ENCODE measurements at regions not wholly inside any gene's neighbourhood (a gene's known extent, or its start where the extent isn't known, plus 50 kb on each side); places are given as distances from the start of the nearest gene placed in this dataset.

- no peak for DNase-seq
These were observed 172.6 kb upstream of the LUZP2 start for GRCh38 chr11:24324211-24324610.

GRCh38 chr11:24344222-24344621 is 152.6 kb upstream of the LUZP2 start:
- DNase-seq, result no peak

- no peak for DNase-seq
These were observed 147.9 kb upstream of the LUZP2 start for GRCh38 chr11:24348908-24349307.

GRCh38 chr11:24351179-24351578 is 145.7 kb upstream of the LUZP2 start:
- DNase-seq, result no peak

- DNase-seq, result no peak
These were observed 140.4 kb upstream of the LUZP2 start for GRCh38 chr11:24356501-24356900.

- DNase-seq, result no peak
These were observed 139.0 kb upstream of the LUZP2 start for GRCh38 chr11:24357620-24358410.

GRCh38 chr11:24372491-24372890 is 124.4 kb upstream of the LUZP2 start:
- no peak for DNase-seq

- DNase-seq, result no peak
These were observed 123.3 kb upstream of the LUZP2 start for GRCh38 chr11:24373516-24373915.

- no peak for DNase-seq
These were observed 121.5 kb upstream of the LUZP2 start for GRCh38 chr11:24375351-24375750.

- no peak for DNase-seq
These were observed 120.9 kb upstream of the LUZP2 start for GRCh38 chr11:24375931-24376330.

- no peak for DNase-seq
These were observed 113.7 kb upstream of the LUZP2 start for GRCh38 chr11:24383137-24383536.

- DNase-seq, result no peak
These were observed 112.6 kb upstream of the LUZP2 start for GRCh38 chr11:24384240-24384639.

- no peak for DNase-seq
These were observed 110.1 kb upstream of the LUZP2 start for GRCh38 chr11:24386546-24387397.

- no peak for DNase-seq
These were observed 107.3 kb upstream of the LUZP2 start for GRCh38 chr11:24389575-24389974.

GRCh38 chr11:24390016-24390415 is 106.8 kb upstream of the LUZP2 start:
- no peak for DNase-seq

GRCh38 chr11:24390762-24391161 is 106.1 kb upstream of the LUZP2 start:
- no peak for DNase-seq

GRCh38 chr11:24391167-24391566 is 105.7 kb upstream of the LUZP2 start:
- DNase-seq, result no peak

- DNase-seq, result no peak
These were observed 96.7 kb upstream of the LUZP2 start for GRCh38 chr11:24400059-24400665.

GRCh38 chr11:24406389-24406788 is 90.5 kb upstream of the LUZP2 start:
- DNase-seq, result no peak

GRCh38 chr11:24406980-24407379 is 89.9 kb upstream of the LUZP2 start:
- no peak for DNase-seq

GRCh38 chr11:24407733-24408132 is 89.1 kb upstream of the LUZP2 start:
- no peak for DNase-seq

- no peak for DNase-seq
These were observed 88.7 kb upstream of the LUZP2 start for GRCh38 chr11:24408202-24408601.

GRCh38 chr11:24411791-24412190 is 85.1 kb upstream of the LUZP2 start:
- no peak for DNase-seq

- DNase-seq, result no peak
These were observed 84.1 kb upstream of the LUZP2 start for GRCh38 chr11:24412722-24413121.

Data from DMS 273 treated with DMSO at 0.1 percent for 48 hours (cell line).